HEK293 (cell line): ENCODE measurements at regions not wholly inside any gene's neighbourhood (a gene's known extent, or its start where the extent isn't known, plus 50 kb on each side); places are given as distances from the start of the nearest gene placed in this dataset.

Source experiments
- CTCF ChIA-PET: fragments of 350-600 bp; formaldehyde crosslinking; extraction: SDS; loops from one replicate; lab custom pipeline; 2021; ENCODE audit warnings: antibody characterized with exemption; lab: Yijun Ruan, JAX
- POLR2A ChIA-PET: fragments of 300-600 bp; formaldehyde crosslinking; extraction: SDS; loops from one replicate; lab custom pipeline; 2020; ENCODE audit warnings: antibody characterized with exemption, inconsistent platforms; lab: Yijun Ruan, JAX
- H3K27ac ChIP-seq: fragments of 200-500 bp; sonication (Bioruptor generic); 2 replicates; pipeline ENCODE4 v1.5.1; 2014; ENCODE audit warnings: low read depth, low read length, control low read depth, inconsistent platforms; ENCODE audit errors: extremely low read depth
- H3K36me3 ChIP-seq, 2 experiments: fragments of 200-500 bp in 1 of 2; sonication (Bioruptor generic) in 1 of 2; 1 replicate in 1 of 2; 2 replicates in 1 of 2; pipeline ENCODE4 v1.5.1; 2014 to 2017; ENCODE audit warnings: inconsistent platforms in 2 of 2, low read length in 2 of 2; ENCODE audit not compliant: control insufficient read depth in 2 of 2, insufficient read depth in 1 of 2
- H3K4me1 ChIP-seq: fragments of 200-500 bp; sonication (Bioruptor generic); 2 replicates; pipeline ENCODE4 v1.5.1; 2014; ENCODE audit warnings: mild to moderate bottlenecking, low read length, inconsistent platforms; ENCODE audit not compliant: control insufficient read depth, insufficient read depth
- H3K4me3 ChIP-seq: 2 replicates; pipeline ENCODE4 v1.5.1; 2011; ENCODE audit warnings: low read depth, mild to moderate bottlenecking, control low read depth, low read length, moderate library complexity
- H3K9me3 ChIP-seq: fragments of 200-500 bp; sonication (Bioruptor generic); 2 replicates; pipeline ENCODE4 v1.5.1; 2014; ENCODE audit warnings: low read depth, low read length, inconsistent platforms; ENCODE audit not compliant: control insufficient read depth, insufficient read depth
- ELK4 ChIP-seq: IDR thresholded peaks from 2 replicates; pipeline ENCODE4 v1.6.1; 2011; ENCODE audit warnings: mild to moderate bottlenecking, low read depth, low read length, borderline replicate concordance
- GLIS2 ChIP-seq: fragments of 450-650 bp; formaldehyde crosslinking; IDR thresholded peaks from 2 replicates; pipeline ENCODE4 v1.5.1; 2016; ENCODE audit warnings: missing biosample characterization, missing genetic modification characterization
- KLF16 ChIP-seq: fragments of 450-650 bp; formaldehyde crosslinking; IDR thresholded peaks from 2 replicates; pipeline ENCODE4 v1.5.1; 2017; ENCODE audit warnings: missing biosample characterization, missing genetic modification characterization
- PRDM4 ChIP-seq: fragments of 450-650 bp; formaldehyde crosslinking; IDR thresholded peaks from 2 replicates; pipeline ENCODE4 v1.5.1; 2017; ENCODE audit warnings: missing biosample characterization, missing genetic modification characterization
- SALL2 ChIP-seq: fragments of 450-650 bp; formaldehyde crosslinking; IDR thresholded peaks from 2 replicates; pipeline ENCODE4 v1.5.0; 2017; ENCODE audit warnings: missing biosample characterization, mild to moderate bottlenecking, missing genetic modification characterization, borderline replicate concordance
- ZBTB10 ChIP-seq: fragments of 450-650 bp; formaldehyde crosslinking; IDR thresholded peaks from 2 replicates; pipeline ENCODE4 v1.5.1; 2016; ENCODE audit warnings: missing biosample characterization, missing genetic modification characterization
- ZBTB49 ChIP-seq: fragments of 450-650 bp; formaldehyde crosslinking; IDR thresholded peaks from 2 replicates; pipeline ENCODE4 v1.5.1; 2016; ENCODE audit warnings: missing biosample characterization, missing genetic modification characterization, low read depth
- ZIC2 ChIP-seq: fragments of 450-650 bp; formaldehyde crosslinking; IDR thresholded peaks from 2 replicates; pipeline ENCODE4 v1.5.1; 2016; ENCODE audit warnings: missing biosample characterization, missing genetic modification characterization
- ZNF114 ChIP-seq: fragments of 450-650 bp; formaldehyde crosslinking; IDR thresholded peaks from 2 replicates; pipeline ENCODE4 v1.5.0; 2017; ENCODE audit warnings: missing biosample characterization, missing genetic modification characterization
- ZNF140 ChIP-seq: fragments of 450-650 bp; formaldehyde crosslinking; IDR thresholded peaks from 2 replicates; pipeline ENCODE4 v1.5.1; 2016; ENCODE audit warnings: missing biosample characterization, missing genetic modification characterization
- ZNF23 ChIP-seq: fragments of 450-650 bp; formaldehyde crosslinking; IDR thresholded peaks from 2 replicates; pipeline ENCODE4 v1.5.1; 2016; ENCODE audit warnings: missing biosample characterization, missing genetic modification characterization, borderline replicate concordance
- ZNF362 ChIP-seq: fragments of 450-650 bp; formaldehyde crosslinking; IDR thresholded peaks from 2 replicates; pipeline ENCODE4 v1.5.1; 2016; ENCODE audit warnings: missing biosample characterization, missing genetic modification characterization
- ZNF391 ChIP-seq: fragments of 450-650 bp; formaldehyde crosslinking; IDR thresholded peaks from 2 replicates; pipeline ENCODE4 v1.5.1; 2016; ENCODE audit warnings: low read depth, missing biosample characterization, missing genetic modification characterization, borderline replicate concordance
- ZNF48 ChIP-seq: fragments of 450-650 bp; formaldehyde crosslinking; IDR thresholded peaks from 2 replicates; pipeline ENCODE4 v1.5.1; 2016; ENCODE audit warnings: missing biosample characterization, missing genetic modification characterization
- ZNF558 ChIP-seq: fragments of 450-650 bp; formaldehyde crosslinking; IDR thresholded peaks from 2 replicates; pipeline ENCODE4 v1.5.1; 2016; ENCODE audit warnings: missing biosample characterization, missing genetic modification characterization
- ZNF600 ChIP-seq: fragments of 450-650 bp; formaldehyde crosslinking; IDR thresholded peaks from 2 replicates; pipeline ENCODE4 v1.5.1; 2016; ENCODE audit warnings: missing biosample characterization, missing genetic modification characterization
- ZNF704 ChIP-seq: fragments of 450-650 bp; formaldehyde crosslinking; IDR thresholded peaks from 2 replicates; pipeline ENCODE4 v1.5.1; 2016; ENCODE audit warnings: missing biosample characterization, missing genetic modification characterization
- ZNF707 ChIP-seq: fragments of 450-650 bp; formaldehyde crosslinking; IDR thresholded peaks from 2 replicates; pipeline ENCODE4 v1.5.1; 2016; ENCODE audit warnings: missing biosample characterization, missing genetic modification characterization
- ZNF776 ChIP-seq: fragments of 450-650 bp; formaldehyde crosslinking; IDR thresholded peaks from 2 replicates; pipeline ENCODE4 v1.5.0; 2017; ENCODE audit warnings: missing biosample characterization, missing genetic modification characterization, borderline replicate concordance
- ZSCAN30 ChIP-seq: fragments of 450-650 bp; IDR thresholded peaks from 2 replicates; pipeline ENCODE4 v1.5.1; 2018; ENCODE audit warnings: missing biosample characterization, mild to moderate bottlenecking, missing genetic modification characterization, moderate library complexity

GRCh38 chr20:11698124-11698523 is 219.6 kb upstream of the BTBD3 start (continued):
- TF ChIP-seq ZNF362 (tag by site-specific recombination), result no peak
- TF ChIP-seq ZNF391 (tag by site-specific recombination), result no peak
- TF ChIP-seq ZNF600, result no peak
- no peak for TF ChIP-seq ZNF23 (tag by site-specific recombination)
- TF ChIP-seq ZNF558 (tag by site-specific recombination), result no peak
- no peak for TF ChIP-seq ELK4
- no peak for TF ChIP-seq ZBTB10
- no peak for TF ChIP-seq ZNF704 (tag by site-specific recombination)
- TF ChIP-seq GLIS2 (tag by site-specific recombination), result no peak

- Histone ChIP-seq H3K4me3 (no peak overlapping the region), H3K4me1 (peaks cover 6% of the 10 kb centered on the region), H3K36me3 (no peaks in the 10 kb centered on the region), H3K9me3 (no peaks in the 10 kb centered on the region), H3K27ac (no peak overlapping the region)
- no peak for TF ChIP-seq ZBTB49
- TF ChIP-seq ZNF140, result no peak
- TF ChIP-seq ZNF558 (tag by site-specific recombination), result no peak
- TF ChIP-seq GLIS2 (tag by site-specific recombination), result no peak
- TF ChIP-seq KLF16 (tag by site-specific recombination), result no peak
- no peak for TF ChIP-seq PRDM4 (tag by site-specific recombination)
- no peak for TF ChIP-seq SALL2 (tag by site-specific recombination)
- no peak for TF ChIP-seq ZSCAN30
- no peak for TF ChIP-seq ZIC2 (tag by site-specific recombination)
- no peak for TF ChIP-seq ZNF776 (tag by site-specific recombination)
- no peak for TF ChIP-seq ZNF114 (tag by site-specific recombination)
- no peak for TF ChIP-seq ZNF48
- no peak for TF ChIP-seq ZNF707 (tag by site-specific recombination)
- POLR2A ChIA-PET, result no interaction called here
- CTCF ChIA-PET, result no interaction called here
Measured at GRCh38 chr20:11700831-11701230, 216.9 kb upstream of the BTBD3 start.
